GM12873 (cell line): ENCODE measurements at regions not wholly inside any gene's neighbourhood (a gene's known extent, or its start where the extent isn't known, plus 50 kb on each side); places are given as distances from the start of the nearest gene placed in this dataset.

ENCODE experiments used
- TF ChIP-seq, protein P1 (sequence below): IDR thresholded peaks from 2 replicates; pipeline ENCODE4 v1.5.1; 2012; ENCODE audit warnings: low read depth, mild to moderate bottlenecking, moderate library complexity, low read length, control low read depth; ENCODE audit not compliant: insufficient read depth; ENCODE audit errors: missing control alignments

- TF ChIP-seq, protein P1, sequence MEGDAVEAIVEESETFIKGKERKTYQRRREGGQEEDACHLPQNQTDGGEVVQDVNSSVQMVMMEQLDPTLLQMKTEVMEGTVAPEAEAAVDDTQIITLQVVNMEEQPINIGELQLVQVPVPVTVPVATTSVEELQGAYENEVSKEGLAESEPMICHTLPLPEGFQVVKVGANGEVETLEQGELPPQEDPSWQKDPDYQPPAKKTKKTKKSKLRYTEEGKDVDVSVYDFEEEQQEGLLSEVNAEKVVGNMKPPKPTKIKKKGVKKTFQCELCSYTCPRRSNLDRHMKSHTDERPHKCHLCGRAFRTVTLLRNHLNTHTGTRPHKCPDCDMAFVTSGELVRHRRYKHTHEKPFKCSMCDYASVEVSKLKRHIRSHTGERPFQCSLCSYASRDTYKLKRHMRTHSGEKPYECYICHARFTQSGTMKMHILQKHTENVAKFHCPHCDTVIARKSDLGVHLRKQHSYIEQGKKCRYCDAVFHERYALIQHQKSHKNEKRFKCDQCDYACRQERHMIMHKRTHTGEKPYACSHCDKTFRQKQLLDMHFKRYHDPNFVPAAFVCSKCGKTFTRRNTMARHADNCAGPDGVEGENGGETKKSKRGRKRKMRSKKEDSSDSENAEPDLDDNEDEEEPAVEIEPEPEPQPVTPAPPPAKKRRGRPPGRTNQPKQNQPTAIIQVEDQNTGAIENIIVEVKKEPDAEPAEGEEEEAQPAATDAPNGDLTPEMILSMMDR: no peak
These were observed 112.3 kb downstream of the JCAD start for GRCh38 chr10:29946953-29947700.

DNA sequence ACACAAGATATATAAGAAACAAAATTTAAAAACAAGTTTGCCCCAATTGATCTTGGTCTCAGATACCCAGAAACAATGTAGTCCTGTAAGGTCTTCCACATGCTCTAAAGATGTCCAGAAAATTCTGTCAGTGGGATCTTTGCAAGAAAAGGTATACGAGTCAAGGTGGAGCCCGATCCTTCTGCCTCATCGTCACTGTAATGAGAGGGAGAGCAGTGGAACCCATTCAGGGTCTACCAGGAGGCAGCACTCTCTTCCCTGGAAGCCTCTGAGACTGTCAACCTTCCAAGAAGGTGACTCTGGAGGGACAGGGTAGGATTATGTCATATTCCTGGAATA lies 112.8 kb downstream of the JCAD start:
- TF ChIP-seq, protein P1: no peak

DNA sequence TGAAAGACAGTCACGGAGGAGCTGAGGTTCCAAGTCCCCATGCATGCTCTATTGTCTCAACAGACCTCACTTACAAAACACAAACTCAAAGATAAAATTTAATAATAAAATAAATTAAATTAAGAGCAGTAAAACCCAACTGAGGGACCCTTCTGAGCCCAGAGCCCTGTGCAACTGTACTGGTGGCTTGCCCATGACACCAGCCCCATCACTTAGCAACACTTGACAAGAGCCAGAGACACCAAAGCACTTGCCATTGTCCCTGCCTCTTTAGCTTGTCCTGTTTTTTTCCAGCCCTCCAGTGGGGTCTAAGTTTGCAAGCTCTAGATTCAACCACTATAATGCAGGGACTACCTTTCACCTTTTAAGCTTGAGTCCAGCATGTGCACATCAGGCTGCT lies 117.9 kb downstream of the JCAD start:
- TF ChIP-seq, protein P1: no peak

GRCh38 chr10:29932991-29933390 lies 126.4 kb downstream of the JCAD start:
- TF ChIP-seq, protein P1: no peak

DNA sequence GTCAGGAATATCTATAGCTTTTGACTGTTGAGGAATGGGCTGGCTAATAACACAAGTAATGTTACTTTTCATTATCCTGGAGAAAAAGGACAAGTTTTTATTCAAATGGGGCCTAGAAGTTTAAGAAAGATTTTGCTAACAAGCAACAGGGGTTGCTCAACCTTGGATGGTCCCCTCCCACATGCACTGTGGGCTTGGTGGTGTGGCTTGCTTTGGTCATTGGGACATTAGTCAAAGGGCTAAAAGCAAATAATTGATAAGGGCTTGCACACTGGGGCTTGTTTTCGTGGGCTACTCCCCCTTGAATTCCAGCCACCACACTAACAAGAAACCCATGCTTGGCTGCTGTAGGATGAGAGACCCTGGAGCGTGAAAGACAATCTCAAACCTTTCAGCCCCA lies 127.6 kb downstream of the JCAD start:
- TF ChIP-seq, protein P1: no peak

GRCh38 chr10:29929006-29929405 lies 130.4 kb downstream of the JCAD start:
- TF ChIP-seq, protein P1: no peak

DNA sequence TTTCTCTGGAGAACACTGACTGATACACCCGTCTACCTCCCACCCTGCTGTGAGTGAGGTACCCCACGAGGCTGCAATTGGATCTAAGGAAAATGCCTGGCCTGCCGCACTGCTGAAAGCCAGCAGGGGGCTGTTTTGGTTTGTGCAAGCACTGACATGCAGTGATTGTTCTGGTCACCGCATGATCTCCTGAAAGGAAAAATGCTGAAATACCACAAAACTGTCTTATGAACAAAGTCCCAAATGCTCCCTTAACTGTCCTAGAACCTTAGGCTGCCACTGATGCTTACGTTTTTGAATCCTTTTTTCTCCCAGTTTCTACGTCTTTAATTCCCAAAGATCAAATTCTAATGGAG lies 132.7 kb downstream of the JCAD start:
- TF ChIP-seq, protein P1: peak; percentile 24
